Stimulated activated naive CD8-positive, alpha-beta T cell treated with anti-CD3 and anti-CD28 coated beads, Interleukin-15, amount 100 ng/mL, for 72 hours (primary cell): ENCODE measurements at regions not wholly inside any gene's neighbourhood (a gene's known extent, or its start where the extent isn't known, plus 50 kb on each side); places are given as distances from the start of the nearest gene placed in this dataset.

Experiments used
- ATAC-seq: fragments of 150-1000 bp; cut with Tn5 transposase; 2 replicates; pipeline ENCODE4 v1.10.0; 2021; ENCODE audit warnings: mild to moderate bottlenecking, moderate library complexity
- DNase-seq, 2 donors: peaks; one replicate each; pipeline ENCODE4 v3.0.0; 2021 to 2022
- H3K27ac Mint-ChIP-seq, 2 donors: one replicate each; pipeline ENCODE4 v1.8.0; 2022; ENCODE audit warnings: mild to moderate bottlenecking in 2 of 2, mixed read lengths in 2 of 2, moderate library complexity in 2 of 2
- H3K27me3 Mint-ChIP-seq: one replicate; pipeline ENCODE4 v1.8.0; 2022; ENCODE audit warnings: mixed read lengths
- H3K4me1 Mint-ChIP-seq: one replicate; pipeline ENCODE4 v1.8.0; 2022; ENCODE audit warnings: mild to moderate bottlenecking, mixed read lengths
- H3K4me3 Mint-ChIP-seq, 2 donors: one replicate each; pipeline ENCODE4 v1.8.0; 2022; ENCODE audit warnings: mild to moderate bottlenecking in 2 of 2, mixed read lengths in 2 of 2, moderate library complexity in 1 of 2
- H3K9me3 Mint-ChIP-seq, 2 donors: one replicate each; pipeline ENCODE4 v1.8.0; 2022; ENCODE audit warnings: mixed read lengths in 2 of 2

- no peak overlapping the region for H3K27ac Mint-ChIP-seq
- no peaks in the 10 kb centered on the region for H3K27me3 Mint-ChIP-seq
- no peaks in the 10 kb centered on the region for H3K4me1 Mint-ChIP-seq
- DNase-seq (no peak), ATAC-seq (no peak)
- H3K4me3 Mint-ChIP-seq: no peak overlapping the region
- H3K9me3 Mint-ChIP-seq: peaks cover 5 to 38% of the 10 kb centered on the region in 2 donors
Observed at GRCh38 chr1:238088560-238089290, 198.0 kb upstream of the ZP4 start.

- Mint-ChIP-seq H3K4me1 (no peaks in the 10 kb centered on the region), H3K27ac (no peak overlapping the region), H3K4me3 (no peak overlapping the region), H3K9me3 (peaks cover 0 to 16% of the 10 kb centered on the region in 2 donors), H3K27me3 (no peaks in the 10 kb centered on the region)
- DNase-seq: no peak
- ATAC-seq: no peak
Observed at GRCh38 chr1:238073991-238074390, 183.3 kb upstream of the ZP4 start.

GRCh38 chr1:238071061-238071460 lies 180.3 kb upstream of the ZP4 start:
- Mint-ChIP-seq H3K27me3 (no peaks in the 10 kb centered on the region), H3K4me3 (no peak overlapping the region), H3K27ac (no peak overlapping the region), H3K4me1 (no peaks in the 10 kb centered on the region), H3K9me3 (peaks cover 0 to 12% of the 10 kb centered on the region in 2 donors)
- DNase-seq (no peak), ATAC-seq (no peak)

- DNase-seq (no peak), ATAC-seq (no peak)
- no peak overlapping the region for H3K4me3 Mint-ChIP-seq
- no peak overlapping the region for H3K27ac Mint-ChIP-seq
- H3K4me1 Mint-ChIP-seq: no peaks in the 10 kb centered on the region
- peaks cover 0 to 7% of the 10 kb centered on the region in 2 donors for H3K9me3 Mint-ChIP-seq
- no peaks in the 10 kb centered on the region for H3K27me3 Mint-ChIP-seq
Observed at GRCh38 chr1:238063454-238063853, 172.7 kb upstream of the ZP4 start.

- H3K4me3 Mint-ChIP-seq: no peak overlapping the region
- H3K27me3 Mint-ChIP-seq: no peaks in the 10 kb centered on the region
- H3K9me3 Mint-ChIP-seq: peaks cover 10 to 14% of the 10 kb centered on the region in 2 donors
- H3K4me1 Mint-ChIP-seq: no peaks in the 10 kb centered on the region
- DNase-seq (no peak), ATAC-seq (no peak)
- H3K27ac Mint-ChIP-seq: no peak overlapping the region
Observed at GRCh38 chr1:238061967-238062613, 171.4 kb upstream of the ZP4 start.

GRCh38 chr1:238060061-238060460 lies 169.3 kb upstream of the ZP4 start:
- peaks cover 10 to 21% of the 10 kb centered on the region in 2 donors for H3K9me3 Mint-ChIP-seq
- no peak for ATAC-seq

GRCh38 chr1:238052496-238053266 lies 162.0 kb upstream of the ZP4 start:
- ATAC-seq (no peak), DNase-seq (no peak)
- no peak overlapping the region for H3K27ac Mint-ChIP-seq
- H3K4me1 Mint-ChIP-seq: no peaks in the 10 kb centered on the region
- H3K4me3 Mint-ChIP-seq: no peak overlapping the region
- peaks cover 4 to 18% of the 10 kb centered on the region in 2 donors for H3K9me3 Mint-ChIP-seq
- H3K27me3 Mint-ChIP-seq: no peaks in the 10 kb centered on the region

More at GRCh38 chr1:238060061-238060460, 169.3 kb upstream of the ZP4 start:
- Mint-ChIP-seq H3K27me3 (no peaks in the 10 kb centered on the region), H3K4me3 (no peak overlapping the region), H3K4me1 (no peaks in the 10 kb centered on the region), H3K27ac (no peak overlapping the region)
- DNase-seq: no peak

GRCh38 chr1:238029126-238029525 lies 138.4 kb upstream of the ZP4 start:
- DNase-seq: no peak
- H3K9me3 Mint-ChIP-seq: peaks cover 25 to 38% of the 10 kb centered on the region in 2 donors
- H3K4me1 Mint-ChIP-seq: no peaks in the 10 kb centered on the region
- H3K27me3 Mint-ChIP-seq: no peaks in the 10 kb centered on the region
- no peak overlapping the region for H3K4me3 Mint-ChIP-seq
- no peak for ATAC-seq
- no peak overlapping the region for H3K27ac Mint-ChIP-seq

GRCh38 chr1:238027366-238027765 lies 136.6 kb upstream of the ZP4 start:
- ATAC-seq: no peak
- no peak overlapping the region for H3K4me3 Mint-ChIP-seq
- H3K27me3 Mint-ChIP-seq: no peaks in the 10 kb centered on the region
- no peaks in the 10 kb centered on the region for H3K4me1 Mint-ChIP-seq
- H3K9me3 Mint-ChIP-seq: peaks cover 19 to 25% of the 10 kb centered on the region in 2 donors
- H3K27ac Mint-ChIP-seq: no peak overlapping the region
- DNase-seq: no peak

GRCh38 chr1:238023137-238023536 lies 132.4 kb upstream of the ZP4 start:
- Mint-ChIP-seq H3K4me1 (no peaks in the 10 kb centered on the region), H3K27ac (no peak overlapping the region), H3K9me3 (peaks cover 12 to 17% of the 10 kb centered on the region in 2 donors), H3K4me3 (no peak overlapping the region), H3K27me3 (no peaks in the 10 kb centered on the region)
- ATAC-seq: no peak
- DNase-seq: no peak

GRCh38 chr1:238018214-238018613 lies 127.5 kb upstream of the ZP4 start:
- no peak for ATAC-seq
- peaks cover 17 to 30% of the 10 kb centered on the region in 2 donors for H3K9me3 Mint-ChIP-seq
- no peak overlapping the region for H3K4me3 Mint-ChIP-seq
- no peaks in the 10 kb centered on the region for H3K27me3 Mint-ChIP-seq
- no peak for DNase-seq
- H3K27ac Mint-ChIP-seq: no peak overlapping the region
- H3K4me1 Mint-ChIP-seq: no peaks in the 10 kb centered on the region

GRCh38 chr1:238006779-238007178 lies 116.1 kb upstream of the ZP4 start:
- no peaks in the 10 kb centered on the region for H3K27me3 Mint-ChIP-seq
- H3K4me3 Mint-ChIP-seq: no peak overlapping the region
- H3K27ac Mint-ChIP-seq: no peak overlapping the region
- H3K4me1 Mint-ChIP-seq: no peaks in the 10 kb centered on the region
- peaks cover 0 to 5% of the 10 kb centered on the region in 2 donors for H3K9me3 Mint-ChIP-seq
- ATAC-seq (no peak), DNase-seq (no peak)

GRCh38 chr1:238005116-238005515 lies 114.4 kb upstream of the ZP4 start:
- no peak for DNase-seq
- no peak for ATAC-seq
- Mint-ChIP-seq H3K4me3 (no peak overlapping the region), H3K4me1 (no peaks in the 10 kb centered on the region), H3K27ac (no peak overlapping the region), H3K9me3 (peaks cover 0 to 5% of the 10 kb centered on the region in 2 donors), H3K27me3 (no peaks in the 10 kb centered on the region)

- Mint-ChIP-seq H3K27ac (no peak overlapping the region), H3K27me3 (no peaks in the 10 kb centered on the region), H3K4me3 (no peak overlapping the region), H3K9me3 (peaks cover 0 to 6% of the 10 kb centered on the region in 2 donors), H3K4me1 (no peaks in the 10 kb centered on the region)
- no peak for DNase-seq
- ATAC-seq: no peak
Observed at GRCh38 chr1:238001818-238002217, 111.1 kb upstream of the ZP4 start.

- H3K4me3 Mint-ChIP-seq: no peak overlapping the region
- no peak for ATAC-seq
Observed at GRCh38 chr1:237999426-238000052, 108.8 kb upstream of the ZP4 start.

More at GRCh38 chr1:237999426-238000052, 108.8 kb upstream of the ZP4 start:
- H3K27me3 Mint-ChIP-seq: no peaks in the 10 kb centered on the region
- no peak for DNase-seq
- H3K27ac Mint-ChIP-seq: no peak overlapping the region
- no peaks in the 10 kb centered on the region for H3K4me1 Mint-ChIP-seq
- H3K9me3 Mint-ChIP-seq: peaks cover 0 to 15% of the 10 kb centered on the region in 2 donors
